Endodermal cell (in vitro differentiated cells): ENCODE measurements at regions not wholly inside any gene's neighbourhood (a gene's known extent, or its start where the extent isn't known, plus 50 kb on each side); places are given as distances from the start of the nearest gene placed in this dataset.

Source experiments
- DNase-seq: peaks from one replicate; pipeline ENCODE4 v3.0.0-alpha.2; 2017
- H3K27ac ChIP-seq: 2 replicates; pipeline ENCODE4 v1.5.1; 2013; ENCODE audit warnings: mild to moderate bottlenecking, low read depth, low read length, moderate library complexity
- H3K27me3 ChIP-seq: 2 replicates; pipeline ENCODE4 v1.6.1; 2013; ENCODE audit warnings: mild to moderate bottlenecking, low read length, moderate library complexity; ENCODE audit not compliant: insufficient read depth, control insufficient read depth, poor library complexity, severe bottlenecking
- H3K36me3 ChIP-seq: 2 replicates; pipeline ENCODE4 v1.7.0; 2013; ENCODE audit warnings: mild to moderate bottlenecking, low read length, moderate library complexity; ENCODE audit not compliant: control insufficient read depth, insufficient read depth
- H3K4me1 ChIP-seq: one replicate; pipeline ENCODE4 v1.7.0; 2013; ENCODE audit warnings: low read length; ENCODE audit not compliant: control insufficient read depth, insufficient read depth
- H3K4me3 ChIP-seq: 2 replicates; pipeline ENCODE4 v1.5.1; 2013; ENCODE audit warnings: mild to moderate bottlenecking, low read length, moderate library complexity
- H3K9ac ChIP-seq: 2 replicates; pipeline ENCODE4 v1.6.1; 2013; ENCODE audit warnings: mild to moderate bottlenecking, low read length, moderate library complexity; ENCODE audit not compliant: poor library complexity, severe bottlenecking; ENCODE audit errors: extremely low read depth
- H3K9me3 ChIP-seq: 2 replicates; pipeline ENCODE4 v1.6.1; 2013; ENCODE audit warnings: mild to moderate bottlenecking, low read length, moderate library complexity; ENCODE audit not compliant: control insufficient read depth
- H3K27ac Mint-ChIP-seq: 2 replicates; pipeline ENCODE4 v1.8.0; 2020; ENCODE audit warnings: mixed read lengths
- H3K27me3 Mint-ChIP-seq: 2 replicates; pipeline ENCODE4 v1.8.0; 2021; ENCODE audit warnings: mild to moderate bottlenecking, mixed read lengths; ENCODE audit not compliant: insufficient read depth
- H3K36me3 Mint-ChIP-seq: 2 replicates; pipeline ENCODE4 v1.8.0; 2020; ENCODE audit warnings: low read depth, mixed read lengths
- H3K4me1 Mint-ChIP-seq: 2 replicates; pipeline ENCODE4 v1.8.0; 2020; ENCODE audit warnings: mixed read lengths
- H3K4me3 Mint-ChIP-seq: 2 replicates; pipeline ENCODE4 v1.8.0; 2020; ENCODE audit warnings: mild to moderate bottlenecking, moderate library complexity, mixed read lengths
- H3K9me3 Mint-ChIP-seq: 2 replicates; pipeline ENCODE4 v1.8.0; 2020; ENCODE audit warnings: mild to moderate bottlenecking, mixed read lengths
- CTCF ChIP-seq: fragments of 200-600 bp; sonication (generic); conservative IDR thresholded peaks from 2 replicates; pipeline ENCODE4 v1.5.0; 2021; ENCODE audit warnings: antibody characterized with exemption, mild to moderate bottlenecking
- WGBS, 2 experiments: methylation state at CpG; one replicate each; pipeline versions ENCODE4 v1.1.5 to v1.1.7; 2013; ENCODE audit warnings: missing lambda C conversion rate in 2 of 2, mixed read lengths in 1 of 2; ENCODE audit not compliant: insufficient coverage in 1 of 2, insufficient read length in 1 of 2; 5-methylcytosine and 5-hydroxymethylcytosine counted together

DNA sequence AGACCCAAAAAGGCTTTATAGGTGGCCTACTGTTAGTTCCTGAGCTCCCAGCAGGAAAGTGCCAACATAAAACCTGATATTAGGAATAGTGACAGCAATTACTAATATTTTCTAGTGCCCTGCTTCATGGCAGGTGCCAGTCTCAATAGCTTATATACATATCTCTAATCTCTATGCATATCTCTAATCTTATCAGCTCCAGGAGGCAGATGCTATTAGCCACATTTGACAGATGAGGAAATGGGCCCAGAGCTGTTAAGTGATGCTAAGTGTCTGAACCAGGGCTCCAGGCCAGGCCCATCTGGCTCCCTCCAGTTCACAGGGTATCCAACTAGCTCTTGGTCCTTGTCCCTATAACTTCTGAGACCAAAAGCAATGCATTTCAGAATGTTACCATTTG, 142.5 kb downstream of the CHIC2 start:
- H3K36me3 ChIP-seq: no peaks in the 10 kb centered on the region
- peaks cover 36% of the 10 kb centered on the region for H3K4me1 Mint-ChIP-seq
- no peak overlapping the region for H3K9ac ChIP-seq
- no peaks in the 10 kb centered on the region for H3K9me3 Mint-ChIP-seq
- no peak for TF ChIP-seq CTCF
- H3K27ac Mint-ChIP-seq: no peak overlapping the region
- peaks cover 7% of the 10 kb centered on the region for H3K4me1 ChIP-seq
- no peaks in the 10 kb centered on the region for H3K27me3 ChIP-seq
- H3K4me3 Mint-ChIP-seq: no peak overlapping the region
- no peak for DNase-seq
- H3K36me3 Mint-ChIP-seq: no peaks in the 10 kb centered on the region
- H3K4me3 ChIP-seq: no peak overlapping the region
- no peaks in the 10 kb centered on the region for H3K9me3 ChIP-seq
- peaks cover 7% of the 10 kb centered on the region for H3K27me3 Mint-ChIP-seq
- no peak overlapping the region for H3K27ac ChIP-seq

- Histone ChIP-seq H3K9ac (no peak overlapping the region), H3K36me3 (no peaks in the 10 kb centered on the region), H3K27ac (no peak overlapping the region), H3K4me1 (peaks cover 7% of the 10 kb centered on the region), H3K4me3 (no peak overlapping the region), H3K9me3 (no peaks in the 10 kb centered on the region), H3K27me3 (no peaks in the 10 kb centered on the region)
- H3K4me1 Mint-ChIP-seq: peaks cover 32% of the 10 kb centered on the region
- no peak overlapping the region for H3K4me3 Mint-ChIP-seq
- H3K9me3 Mint-ChIP-seq: no peaks in the 10 kb centered on the region
- no peak for TF ChIP-seq CTCF
- DNase-seq: no peak
- no peaks in the 10 kb centered on the region for H3K36me3 Mint-ChIP-seq
- WGBS, 2 experiments: 89 to 94% methylated on average over 4 of the region's 4 CpGs
- H3K27ac Mint-ChIP-seq: no peak overlapping the region
- peaks cover 2% of the 10 kb centered on the region for H3K27me3 Mint-ChIP-seq
Measured at GRCh38 chr4:53920883-53921282, 143.5 kb downstream of the CHIC2 start.

- no peaks in the 10 kb centered on the region for H3K36me3 Mint-ChIP-seq
- Histone ChIP-seq H3K27me3 (no peaks in the 10 kb centered on the region), H3K36me3 (no peaks in the 10 kb centered on the region), H3K9ac (no peak overlapping the region), H3K4me1 (peaks cover 7% of the 10 kb centered on the region), H3K4me3 (peak overlapping the region; percentile 10), H3K27ac (no peak overlapping the region), H3K9me3 (no peaks in the 10 kb centered on the region)
- peaks cover 32% of the 10 kb centered on the region for H3K4me1 Mint-ChIP-seq
- 35 to 40% methylated on average over 3 to 4 of the region's 4 CpGs for WGBS, 2 experiments
- H3K9me3 Mint-ChIP-seq: no peaks in the 10 kb centered on the region
- no peak for TF ChIP-seq CTCF
- DNase-seq: peak; percentile 72
- peaks cover 2% of the 10 kb centered on the region for H3K27me3 Mint-ChIP-seq
- no peak overlapping the region for H3K4me3 Mint-ChIP-seq
- H3K27ac Mint-ChIP-seq: no peak overlapping the region
Measured at GRCh38 chr4:53920116-53920515, 144.3 kb downstream of the CHIC2 start.
